Tibial nerve (tissue), 3 donors: ENCODE measurements at regions not wholly inside any gene's neighbourhood (a gene's known extent, or its start where the extent isn't known, plus 50 kb on each side); places are given as distances from the start of the nearest gene placed in this dataset.
"Not testable (repeated sequence)": the region's sequence is repeated elsewhere in the genome, so short reads cannot be mapped to it uniquely, and the experiment has no call there.

Source experiments
- CTCF ChIP-seq, 5 experiments: fragments of 200-600 bp in 3 of 5; fragments of 450-650 bp in 2 of 5; sonication (generic) in 3 of 5; IDR thresholded peaks; one replicate each; pipeline ENCODE4 v1.5.1; 2016 to 2019; ENCODE audit warnings: antibody characterized with exemption in 5 of 5, mild to moderate bottlenecking in 3 of 5, moderate library complexity in 2 of 5
- POLR2A ChIP-seq, 2 donors: fragments of 450-650 bp; IDR thresholded peaks; one replicate each; pipeline ENCODE4 v1.6.1; 2017; ENCODE audit warnings: antibody characterized with exemption in 2 of 2, mild to moderate bottlenecking in 2 of 2, moderate library complexity in 2 of 2

- not testable (repeated sequence) for TF ChIP-seq CTCF, POLR2A (IDR thresholded peaks at IDR 0.05)
These were observed 567.0 kb upstream of the B3GAT1 start for GRCh38 chr11:134979089-134979457.
